ENCODE measurements at regions not wholly inside any gene's neighbourhood (a gene's known extent, or its start where the extent isn't known, plus 50 kb on each side); places are given as distances from the start of the nearest gene placed in this dataset.

DNA sequence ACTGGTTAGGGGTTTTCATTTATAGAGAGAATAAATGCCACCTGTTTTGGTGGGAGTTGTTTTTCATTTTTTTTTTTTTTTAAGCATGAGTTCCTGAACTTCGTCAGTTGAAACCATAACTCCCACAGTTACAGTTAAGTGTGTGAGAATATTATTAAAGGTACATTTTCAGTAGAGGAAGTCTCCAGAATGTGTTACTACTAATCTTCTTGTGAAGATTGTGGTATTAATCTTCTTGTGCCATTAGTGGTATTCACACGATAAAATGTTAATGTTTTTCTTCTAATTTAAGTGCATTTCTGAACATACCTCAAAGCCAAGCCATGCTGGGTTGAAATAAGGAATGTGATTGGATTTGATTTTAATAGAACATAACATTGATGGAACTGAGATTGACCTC is 437.9 kb upstream of the GOLIM4 start:
- TF ChIP-seq, protein P1, sequence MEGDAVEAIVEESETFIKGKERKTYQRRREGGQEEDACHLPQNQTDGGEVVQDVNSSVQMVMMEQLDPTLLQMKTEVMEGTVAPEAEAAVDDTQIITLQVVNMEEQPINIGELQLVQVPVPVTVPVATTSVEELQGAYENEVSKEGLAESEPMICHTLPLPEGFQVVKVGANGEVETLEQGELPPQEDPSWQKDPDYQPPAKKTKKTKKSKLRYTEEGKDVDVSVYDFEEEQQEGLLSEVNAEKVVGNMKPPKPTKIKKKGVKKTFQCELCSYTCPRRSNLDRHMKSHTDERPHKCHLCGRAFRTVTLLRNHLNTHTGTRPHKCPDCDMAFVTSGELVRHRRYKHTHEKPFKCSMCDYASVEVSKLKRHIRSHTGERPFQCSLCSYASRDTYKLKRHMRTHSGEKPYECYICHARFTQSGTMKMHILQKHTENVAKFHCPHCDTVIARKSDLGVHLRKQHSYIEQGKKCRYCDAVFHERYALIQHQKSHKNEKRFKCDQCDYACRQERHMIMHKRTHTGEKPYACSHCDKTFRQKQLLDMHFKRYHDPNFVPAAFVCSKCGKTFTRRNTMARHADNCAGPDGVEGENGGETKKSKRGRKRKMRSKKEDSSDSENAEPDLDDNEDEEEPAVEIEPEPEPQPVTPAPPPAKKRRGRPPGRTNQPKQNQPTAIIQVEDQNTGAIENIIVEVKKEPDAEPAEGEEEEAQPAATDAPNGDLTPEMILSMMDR (IDR thresholded peaks at IDR 0.05; ENCODE audit: insufficient read depth, low read length): no peak
- TF ChIP-seq POLR2AphosphoS5 (IDR thresholded peaks at IDR 0.05; ENCODE audit: low read depth) (no peak), SPI1 (IDR thresholded peaks at IDR 0.05; ENCODE audit: borderline replicate concordance, low read depth) (no peak), GABPA (IDR thresholded peaks at IDR 0.05; ENCODE audit: low read depth) (no peak)
- TF ChIP-seq, protein P2, sequence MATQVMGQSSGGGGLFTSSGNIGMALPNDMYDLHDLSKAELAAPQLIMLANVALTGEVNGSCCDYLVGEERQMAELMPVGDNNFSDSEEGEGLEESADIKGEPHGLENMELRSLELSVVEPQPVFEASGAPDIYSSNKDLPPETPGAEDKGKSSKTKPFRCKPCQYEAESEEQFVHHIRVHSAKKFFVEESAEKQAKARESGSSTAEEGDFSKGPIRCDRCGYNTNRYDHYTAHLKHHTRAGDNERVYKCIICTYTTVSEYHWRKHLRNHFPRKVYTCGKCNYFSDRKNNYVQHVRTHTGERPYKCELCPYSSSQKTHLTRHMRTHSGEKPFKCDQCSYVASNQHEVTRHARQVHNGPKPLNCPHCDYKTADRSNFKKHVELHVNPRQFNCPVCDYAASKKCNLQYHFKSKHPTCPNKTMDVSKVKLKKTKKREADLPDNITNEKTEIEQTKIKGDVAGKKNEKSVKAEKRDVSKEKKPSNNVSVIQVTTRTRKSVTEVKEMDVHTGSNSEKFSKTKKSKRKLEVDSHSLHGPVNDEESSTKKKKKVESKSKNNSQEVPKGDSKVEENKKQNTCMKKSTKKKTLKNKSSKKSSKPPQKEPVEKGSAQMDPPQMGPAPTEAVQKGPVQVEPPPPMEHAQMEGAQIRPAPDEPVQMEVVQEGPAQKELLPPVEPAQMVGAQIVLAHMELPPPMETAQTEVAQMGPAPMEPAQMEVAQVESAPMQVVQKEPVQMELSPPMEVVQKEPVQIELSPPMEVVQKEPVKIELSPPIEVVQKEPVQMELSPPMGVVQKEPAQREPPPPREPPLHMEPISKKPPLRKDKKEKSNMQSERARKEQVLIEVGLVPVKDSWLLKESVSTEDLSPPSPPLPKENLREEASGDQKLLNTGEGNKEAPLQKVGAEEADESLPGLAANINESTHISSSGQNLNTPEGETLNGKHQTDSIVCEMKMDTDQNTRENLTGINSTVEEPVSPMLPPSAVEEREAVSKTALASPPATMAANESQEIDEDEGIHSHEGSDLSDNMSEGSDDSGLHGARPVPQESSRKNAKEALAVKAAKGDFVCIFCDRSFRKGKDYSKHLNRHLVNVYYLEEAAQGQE (IDR thresholded peaks at IDR 0.05; ENCODE audit: insufficient replicate concordance, low read depth): no peak

Data from HL-60 (cell line).